ENCODE measurements at regions not wholly inside any gene's neighbourhood (a gene's known extent, or its start where the extent isn't known, plus 50 kb on each side); places are given as distances from the start of the nearest gene placed in this dataset.

GRCh38 chr4:164508771-164509170 lies 245.2 kb upstream of the SMIM31 start:
- H3K27ac Mint-ChIP-seq, result no peak overlapping the region
- H3K9me3 Mint-ChIP-seq, result no peaks in the 10 kb centered on the region
- H3K27me3 Mint-ChIP-seq, result no peaks in the 10 kb centered on the region
- H3K36me3 Mint-ChIP-seq, result no peaks in the 10 kb centered on the region
- ATAC-seq (ENCODE audit: low read depth) (no peak), DNase-seq (ENCODE audit: low spot score in 2 of 2) (no peak)
- H3K4me3 Mint-ChIP-seq, result no peak overlapping the region
- no peaks in the 10 kb centered on the region for H3K4me1 Mint-ChIP-seq

GRCh38 chr4:164509951-164510350 lies 244.0 kb upstream of the SMIM31 start:
- H3K9me3 Mint-ChIP-seq, result no peaks in the 10 kb centered on the region
- ATAC-seq (ENCODE audit: low read depth) (no peak), DNase-seq (ENCODE audit: low spot score in 2 of 2) (no peak)
- H3K27me3 Mint-ChIP-seq, result no peaks in the 10 kb centered on the region
- H3K27ac Mint-ChIP-seq, result no peak overlapping the region
- H3K4me3 Mint-ChIP-seq, result no peak overlapping the region
- H3K36me3 Mint-ChIP-seq, result no peaks in the 10 kb centered on the region
- no peaks in the 10 kb centered on the region for H3K4me1 Mint-ChIP-seq

GRCh38 chr4:164512124-164512523 lies 241.8 kb upstream of the SMIM31 start:
- ATAC-seq (ENCODE audit: low read depth) (no peak), DNase-seq (ENCODE audit: low spot score in 2 of 2) (no peak)
- H3K27me3 Mint-ChIP-seq, result no peaks in the 10 kb centered on the region
- H3K4me1 Mint-ChIP-seq, result no peaks in the 10 kb centered on the region
- H3K4me3 Mint-ChIP-seq, result no peak overlapping the region
- no peaks in the 10 kb centered on the region for H3K36me3 Mint-ChIP-seq
- no peak overlapping the region for H3K27ac Mint-ChIP-seq
- peaks cover under 1% of the 10 kb centered on the region for H3K9me3 Mint-ChIP-seq

GRCh38 chr4:164514765-164515164 lies 239.2 kb upstream of the SMIM31 start:
- H3K4me1 Mint-ChIP-seq, result no peaks in the 10 kb centered on the region
- DNase-seq (ENCODE audit: low spot score in 2 of 2) (no peak), ATAC-seq (ENCODE audit: low read depth) (no peak)
- H3K36me3 Mint-ChIP-seq, result no peaks in the 10 kb centered on the region
- no peak overlapping the region for H3K4me3 Mint-ChIP-seq
- no peaks in the 10 kb centered on the region for H3K27me3 Mint-ChIP-seq
- peaks cover 2% of the 10 kb centered on the region for H3K9me3 Mint-ChIP-seq
- H3K27ac Mint-ChIP-seq, result no peak overlapping the region

GRCh38 chr4:164524789-164525188 lies 229.1 kb upstream of the SMIM31 start:
- Mint-ChIP-seq H3K36me3 (no peaks in the 10 kb centered on the region), H3K27me3 (no peaks in the 10 kb centered on the region), H3K9me3 (no peaks in the 10 kb centered on the region), H3K4me3 (no peak overlapping the region), H3K4me1 (no peaks in the 10 kb centered on the region), H3K27ac (no peak overlapping the region)
- no peak for DNase-seq (ENCODE audit: low spot score in 2 of 2)
- ATAC-seq (ENCODE audit: low read depth), result no peak

- Mint-ChIP-seq H3K4me1 (no peaks in the 10 kb centered on the region), H3K36me3 (no peaks in the 10 kb centered on the region), H3K27ac (no peak overlapping the region), H3K27me3 (no peaks in the 10 kb centered on the region), H3K9me3 (peaks cover 7% of the 10 kb centered on the region), H3K4me3 (no peak overlapping the region)
- ATAC-seq (ENCODE audit: low read depth) (no peak), DNase-seq (ENCODE audit: low spot score in 2 of 2) (no peak)
These were observed 226.9 kb upstream of the SMIM31 start for GRCh38 chr4:164526933-164527583.

GRCh38 chr4:164529058-164529457 lies 224.9 kb upstream of the SMIM31 start:
- H3K27ac Mint-ChIP-seq, result no peak overlapping the region
- DNase-seq (ENCODE audit: low spot score in 2 of 2) (no peak), ATAC-seq (ENCODE audit: low read depth) (no peak)
- no peaks in the 10 kb centered on the region for H3K36me3 Mint-ChIP-seq
- peaks cover 7% of the 10 kb centered on the region for H3K9me3 Mint-ChIP-seq
- no peaks in the 10 kb centered on the region for H3K27me3 Mint-ChIP-seq
- H3K4me3 Mint-ChIP-seq, result no peak overlapping the region
- H3K4me1 Mint-ChIP-seq, result no peaks in the 10 kb centered on the region

- ATAC-seq (ENCODE audit: low read depth), result no peak
- DNase-seq (ENCODE audit: low spot score in 2 of 2), result no peak
- Mint-ChIP-seq H3K9me3 (peaks cover 7% of the 10 kb centered on the region), H3K4me1 (no peaks in the 10 kb centered on the region), H3K36me3 (no peaks in the 10 kb centered on the region), H3K27ac (no peak overlapping the region), H3K27me3 (no peaks in the 10 kb centered on the region), H3K4me3 (no peak overlapping the region)
These were observed 224.4 kb upstream of the SMIM31 start for GRCh38 chr4:164529486-164529885.

- Mint-ChIP-seq H3K4me3 (no peak overlapping the region), H3K27ac (no peak overlapping the region), H3K27me3 (no peaks in the 10 kb centered on the region), H3K9me3 (peaks cover 7% of the 10 kb centered on the region), H3K36me3 (no peaks in the 10 kb centered on the region), H3K4me1 (no peaks in the 10 kb centered on the region)
- DNase-seq (ENCODE audit: low spot score in 2 of 2) (no peak), ATAC-seq (ENCODE audit: low read depth) (no peak)
These were observed 222.6 kb upstream of the SMIM31 start for GRCh38 chr4:164531336-164531735.

GRCh38 chr4:164536814-164537213 lies 217.1 kb upstream of the SMIM31 start:
- Mint-ChIP-seq H3K27ac (no peak overlapping the region), H3K9me3 (peaks cover 8% of the 10 kb centered on the region), H3K27me3 (no peaks in the 10 kb centered on the region), H3K36me3 (no peaks in the 10 kb centered on the region), H3K4me3 (no peak overlapping the region), H3K4me1 (no peaks in the 10 kb centered on the region)
- ATAC-seq (ENCODE audit: low read depth) (no peak), DNase-seq (ENCODE audit: low spot score in 2 of 2) (no peak)

- Mint-ChIP-seq H3K4me3 (no peak overlapping the region), H3K4me1 (no peaks in the 10 kb centered on the region), H3K27me3 (no peaks in the 10 kb centered on the region), H3K9me3 (peaks cover 8% of the 10 kb centered on the region), H3K36me3 (no peaks in the 10 kb centered on the region), H3K27ac (no peak overlapping the region)
- DNase-seq (ENCODE audit: low spot score in 2 of 2) (no peak), ATAC-seq (ENCODE audit: low read depth) (no peak)
These were observed 215.8 kb upstream of the SMIM31 start for GRCh38 chr4:164538097-164538496.

- ATAC-seq (ENCODE audit: low read depth), result no peak
- H3K4me1 Mint-ChIP-seq, result no peaks in the 10 kb centered on the region
- DNase-seq (ENCODE audit: low spot score in 2 of 2), result no peak
- no peaks in the 10 kb centered on the region for H3K36me3 Mint-ChIP-seq
- H3K4me3 Mint-ChIP-seq, result no peak overlapping the region
- no peak overlapping the region for H3K27ac Mint-ChIP-seq
- peaks cover 9% of the 10 kb centered on the region for H3K9me3 Mint-ChIP-seq
- no peaks in the 10 kb centered on the region for H3K27me3 Mint-ChIP-seq
These were observed 212.9 kb upstream of the SMIM31 start for GRCh38 chr4:164540987-164541386.

- DNase-seq (ENCODE audit: low spot score in 2 of 2), result no peak
- Mint-ChIP-seq H3K36me3 (no peaks in the 10 kb centered on the region), H3K9me3 (peaks cover 9% of the 10 kb centered on the region), H3K4me3 (no peak overlapping the region), H3K27me3 (no peaks in the 10 kb centered on the region), H3K4me1 (no peaks in the 10 kb centered on the region), H3K27ac (no peak overlapping the region)
- no peak for ATAC-seq (ENCODE audit: low read depth)
These were observed 211.5 kb upstream of the SMIM31 start for GRCh38 chr4:164542431-164542830.

GRCh38 chr4:164550989-164551712 lies 202.8 kb upstream of the SMIM31 start:
- no peaks in the 10 kb centered on the region for H3K36me3 Mint-ChIP-seq
- DNase-seq (ENCODE audit: low spot score in 2 of 2) (no peak), ATAC-seq (ENCODE audit: low read depth) (no peak)
- no peak overlapping the region for H3K4me3 Mint-ChIP-seq
- no peaks in the 10 kb centered on the region for H3K27me3 Mint-ChIP-seq
- H3K9me3 Mint-ChIP-seq, result peaks cover 1% of the 10 kb centered on the region
- no peaks in the 10 kb centered on the region for H3K4me1 Mint-ChIP-seq
- no peak overlapping the region for H3K27ac Mint-ChIP-seq

- ATAC-seq (ENCODE audit: low read depth) (no peak), DNase-seq (ENCODE audit: low spot score in 2 of 2) (no peak)
- peaks cover 1% of the 10 kb centered on the region for H3K9me3 Mint-ChIP-seq
- H3K27me3 Mint-ChIP-seq, result no peaks in the 10 kb centered on the region
- no peak overlapping the region for H3K27ac Mint-ChIP-seq
- H3K4me3 Mint-ChIP-seq, result no peak overlapping the region
- H3K4me1 Mint-ChIP-seq, result no peaks in the 10 kb centered on the region
- no peaks in the 10 kb centered on the region for H3K36me3 Mint-ChIP-seq
These were observed 202.3 kb upstream of the SMIM31 start for GRCh38 chr4:164551713-164552040.
